ENCODE measurements at regions not wholly inside any gene's neighbourhood (a gene's known extent, or its start where the extent isn't known, plus 50 kb on each side); places are given as distances from the start of the nearest gene placed in this dataset.

DNA sequence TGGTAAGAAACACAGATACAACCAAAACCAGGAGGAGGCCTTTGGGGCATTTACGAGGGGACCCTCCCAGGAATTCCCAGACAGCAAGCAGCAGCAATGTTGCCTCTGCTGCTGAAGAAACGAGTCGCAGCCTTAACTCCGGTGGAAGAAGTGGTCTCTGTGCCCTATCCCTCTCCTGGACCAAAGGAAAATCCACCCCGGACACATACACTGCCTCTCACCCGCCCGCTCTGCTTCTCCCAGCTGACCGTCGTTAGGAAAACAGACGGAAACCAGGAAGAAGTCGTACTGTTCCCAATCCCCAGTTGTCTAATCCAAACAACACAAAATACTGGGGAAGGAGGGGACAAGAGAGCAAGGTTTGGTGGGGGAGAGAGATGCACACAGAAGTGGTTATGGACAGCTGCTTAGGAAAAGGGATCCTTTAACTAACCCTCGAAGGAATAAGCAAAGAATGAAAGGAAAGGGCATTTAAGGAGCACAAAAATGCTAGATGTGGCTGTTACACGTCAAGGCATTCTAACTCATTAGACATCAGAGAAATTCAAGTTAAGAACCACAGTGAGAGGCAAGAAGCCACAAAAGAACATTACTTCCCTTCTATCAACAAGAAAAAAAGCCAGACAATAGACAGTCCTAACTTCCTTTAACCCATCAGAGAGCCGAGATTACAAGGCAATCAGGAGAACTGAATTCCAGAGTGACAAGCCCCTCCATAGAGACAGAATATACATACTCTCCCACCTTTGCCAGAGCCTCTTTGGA lies 71.9 kb downstream of the ACTL7B start:
- no peak for TF ChIP-seq CTCF (IDR thresholded peaks at IDR 0.05; ENCODE audit: unreplicated experiment)
- peaks cover 8% of the 10 kb centered on the region for H3K4me1 Mint-ChIP-seq (ENCODE audit: low read depth)
- no peak overlapping the region for H3K4me3 Mint-ChIP-seq (ENCODE audit: low read depth)
- DNase-seq (ENCODE audit: low spot score, unreplicated experiment), result no peak
- no peaks in the 10 kb centered on the region for H3K9me3 Mint-ChIP-seq (ENCODE audit: low read depth)
- H3K27ac Mint-ChIP-seq, result no peak overlapping the region
- no peaks in the 10 kb centered on the region for H3K36me3 Mint-ChIP-seq (ENCODE audit: insufficient read depth)
- H3K27me3 Mint-ChIP-seq, result peaks cover 34% of the 10 kb centered on the region

DNA sequence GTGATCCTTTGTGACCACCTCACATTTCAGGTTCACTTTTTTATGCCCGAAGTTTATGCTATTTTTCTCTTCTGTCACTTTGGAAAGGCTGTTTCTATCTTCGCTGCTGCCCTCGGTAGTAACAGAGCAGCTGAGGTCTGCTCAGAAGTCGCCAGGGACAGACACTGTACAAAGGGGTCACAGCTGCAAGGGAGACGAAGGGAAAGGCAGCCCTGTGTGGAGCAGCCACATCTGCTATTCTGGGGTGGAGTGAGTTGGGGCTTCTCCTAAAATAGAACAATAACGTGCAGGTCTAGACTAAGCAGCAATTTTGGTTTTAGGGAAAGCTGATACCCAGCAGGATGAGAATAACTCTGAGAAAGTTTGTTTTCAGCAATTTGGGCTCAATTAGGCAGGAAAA lies 72.5 kb downstream of the ACTL7B start:
- Mint-ChIP-seq H3K27me3 (peaks cover 37% of the 10 kb centered on the region), H3K9me3 (ENCODE audit: low read depth) (no peaks in the 10 kb centered on the region), H3K27ac (no peak overlapping the region), H3K36me3 (ENCODE audit: insufficient read depth) (no peaks in the 10 kb centered on the region), H3K4me1 (ENCODE audit: low read depth) (peaks cover 8% of the 10 kb centered on the region), H3K4me3 (ENCODE audit: low read depth) (no peak overlapping the region)
- no peak for TF ChIP-seq CTCF (IDR thresholded peaks at IDR 0.05; ENCODE audit: unreplicated experiment)
- DNase-seq (ENCODE audit: low spot score, unreplicated experiment), result no peak

- Mint-ChIP-seq H3K9me3 (ENCODE audit: low read depth) (no peaks in the 10 kb centered on the region), H3K4me3 (ENCODE audit: low read depth) (no peak overlapping the region), H3K27me3 (peaks cover 31% of the 10 kb centered on the region), H3K36me3 (ENCODE audit: insufficient read depth) (no peaks in the 10 kb centered on the region), H3K27ac (peak overlapping the region; percentile 43), H3K4me1 (ENCODE audit: low read depth) (peaks cover 7% of the 10 kb centered on the region)
- no peak for TF ChIP-seq CTCF (IDR thresholded peaks at IDR 0.05; ENCODE audit: unreplicated experiment)
- DNase-seq (ENCODE audit: low spot score, unreplicated experiment), result no peak
These were observed 74.6 kb downstream of the ACTL7B start for GRCh38 chr9:108780942-108781734.

DNA sequence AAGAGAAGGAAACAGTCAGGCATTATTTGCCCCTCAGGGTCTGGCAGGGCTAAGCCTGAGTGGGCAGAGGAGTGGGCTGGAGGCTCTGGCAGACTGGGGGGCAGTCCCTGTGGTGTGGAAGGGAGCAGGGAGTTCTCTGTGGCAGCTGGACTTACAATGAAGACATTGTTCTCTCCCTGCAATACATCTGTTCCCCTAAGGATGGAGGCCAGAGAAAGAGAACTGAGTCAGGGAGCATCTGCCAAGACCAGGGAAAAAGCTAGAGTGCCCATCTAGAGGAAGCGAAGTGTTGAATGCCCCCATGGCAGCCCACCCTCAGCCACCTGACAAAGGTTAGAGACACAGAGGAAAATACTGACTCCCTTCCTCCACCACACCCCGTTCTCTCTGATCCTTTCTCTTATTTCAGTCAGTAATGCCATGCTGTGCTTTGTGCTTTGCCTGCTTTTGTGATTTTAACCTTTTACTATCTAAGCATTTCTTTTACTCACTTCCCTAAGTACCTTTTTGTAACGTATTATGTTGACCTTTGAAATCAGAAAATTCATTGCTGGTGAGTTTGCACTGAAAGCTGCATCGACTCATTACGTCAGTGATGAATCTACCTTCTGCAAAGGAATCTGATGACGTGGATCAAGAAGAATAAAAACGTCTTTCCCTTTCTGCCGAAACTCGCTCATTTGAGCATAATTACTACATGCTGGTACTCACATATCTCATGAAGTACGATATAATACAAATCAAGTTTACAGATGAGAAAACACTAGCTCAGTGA lies 76.0 kb downstream of the ACTL7B start:
- peaks cover 7% of the 10 kb centered on the region for H3K4me1 Mint-ChIP-seq (ENCODE audit: low read depth)

More for the DNA sequence above, 76.0 kb downstream of the ACTL7B start:
- TF ChIP-seq CTCF (IDR thresholded peaks at IDR 0.05; ENCODE audit: unreplicated experiment), result no peak
- Mint-ChIP-seq H3K4me3 (ENCODE audit: low read depth) (no peak overlapping the region), H3K27ac (no peak overlapping the region), H3K9me3 (ENCODE audit: low read depth) (no peaks in the 10 kb centered on the region), H3K27me3 (peaks cover 34% of the 10 kb centered on the region), H3K36me3 (ENCODE audit: insufficient read depth) (no peaks in the 10 kb centered on the region)
- DNase-seq (ENCODE audit: low spot score, unreplicated experiment), result no peak
